Endothelial cell of umbilical vein (primary cell): ENCODE measurements at regions not wholly inside any gene's neighbourhood (a gene's known extent, or its start where the extent isn't known, plus 50 kb on each side); places are given as distances from the start of the nearest gene placed in this dataset.

Experiments used
- BruUV-seq: library from RNA; stranded (reverse); fragments of 400-500 nt; replicated peaks from 2 replicates; lab custom pipeline; 2021; lab: Mats Ljungman, UMichigan
- CTCF ChIA-PET: fragments of 300-600, 350-600 bp; sonication (Branson Sonifier 250); formaldehyde crosslinking; loops from one replicate; lab custom pipeline; 2021; ENCODE audit warnings: antibody characterized with exemption, inconsistent platforms; lab: Charles Lee
- POLR2A ChIA-PET: fragments of 300-600, 350-600 bp; sonication (Branson Sonifier 250); formaldehyde crosslinking; loops from one replicate; lab custom pipeline; 2021; ENCODE audit warnings: antibody characterized with exemption, inconsistent platforms; lab: Charles Lee
- DNase-seq: peaks from one replicate; pipeline ENCODE4 v3.0.0-alpha.2; 2011; ENCODE audit warnings: low read depth, low spot score
- FAIRE-seq: peaks from 2 replicates; lab custom pipeline; 2011; peaks lifted over from hg19 to GRCh38; lab: Jason Lieb, UNC
- H2AFZ ChIP-seq: 2 replicates; pipeline ENCODE4 v1.6.0; 2012; ENCODE audit warnings: low read depth, low read length, control low read depth, inconsistent platforms
- H3K27ac ChIP-seq: 2 replicates; pipeline ENCODE4 v1.5.1; 2011; ENCODE audit warnings: low read depth, mild to moderate bottlenecking, control low read depth, low read length, moderate library complexity; ENCODE audit not compliant: insufficient read depth
- H3K27me3 ChIP-seq, 2 experiments: 2 replicates each; pipeline versions ENCODE4 v1.6.0 to v1.6.1; 2011; ENCODE audit warnings: low read length in 2 of 2, mixed read lengths in 1 of 2; ENCODE audit not compliant: control insufficient read depth in 2 of 2, insufficient read depth in 2 of 2
- H3K36me3 ChIP-seq, 2 experiments: 2 replicates in 1 of 2; 3 replicates in 1 of 2; pipeline ENCODE4 v1.5.1; 2011; ENCODE audit warnings: low read length in 2 of 2, mild to moderate bottlenecking in 1 of 2, moderate library complexity in 1 of 2; ENCODE audit not compliant: control insufficient read depth in 2 of 2, insufficient read depth in 2 of 2; ENCODE audit errors: extremely low read depth in 1 of 2
- H3K4me1 ChIP-seq: 3 replicates; pipeline ENCODE4 v1.5.1; 2011; ENCODE audit warnings: mild to moderate bottlenecking, low read length; ENCODE audit not compliant: control insufficient read depth, insufficient read depth; ENCODE audit errors: extremely low read depth
- H3K4me2 ChIP-seq: 2 replicates; pipeline ENCODE4 v1.6.1; 2011; ENCODE audit warnings: low read length, control low read depth, mixed read lengths; ENCODE audit not compliant: insufficient read depth
- H3K4me3 ChIP-seq, 3 experiments: fragments of 200-600 bp in 1 of 3; sonication (generic), shearing (Covaris generic) in 1 of 3; replicated peaks in 1 of 3; 2 replicates each; pipeline ENCODE4 v1.5.1; 2011 to 2016; ENCODE audit warnings: control low read depth in 3 of 3, low read length in 3 of 3, mild to moderate bottlenecking in 2 of 3, inconsistent platforms in 1 of 3, low read depth in 1 of 3, moderate library complexity in 1 of 3; ENCODE audit not compliant: insufficient read depth in 1 of 3
- H3K79me2 ChIP-seq: 2 replicates; pipeline ENCODE4 v1.6.0; 2012; ENCODE audit warnings: low read length, inconsistent platforms; ENCODE audit not compliant: control insufficient read depth, insufficient read depth
- H3K9ac ChIP-seq: replicated peaks from 2 replicates; pipeline ENCODE3; 2011; ENCODE audit warnings: low read length, control low read depth; ENCODE audit not compliant: insufficient read depth; ENCODE audit errors: extremely low read depth
- H3K9me1 ChIP-seq: replicated peaks from 3 replicates; pipeline ENCODE4 v1.6.0; 2011; ENCODE audit warnings: mild to moderate bottlenecking, low read length; ENCODE audit not compliant: control insufficient read depth, insufficient read depth; ENCODE audit errors: extremely low read depth
- H3K9me3 ChIP-seq: replicated peaks from 2 replicates; pipeline ENCODE4 v1.5.1; 2012; ENCODE audit warnings: low read length, inconsistent platforms; ENCODE audit not compliant: control insufficient read depth, insufficient read depth
- H4K20me1 ChIP-seq: replicated peaks from 2 replicates; pipeline ENCODE3; 2011; ENCODE audit warnings: mild to moderate bottlenecking, low read length; ENCODE audit not compliant: control insufficient read depth, insufficient read depth; ENCODE audit errors: extremely low read depth
- EZH2 ChIP-seq: IDR thresholded peaks from 2 replicates; pipeline ENCODE4 v1.6.1; 2012; ENCODE audit warnings: borderline replicate concordance, low read depth, mild to moderate bottlenecking, moderate library complexity, low read length, inconsistent platforms; ENCODE audit not compliant: severe bottlenecking
- FOS ChIP-seq: IDR thresholded peaks from 2 replicates; pipeline ENCODE4 v1.6.1; 2011; ENCODE audit warnings: mild to moderate bottlenecking, low read length, moderate library complexity, borderline replicate concordance; ENCODE audit not compliant: insufficient read depth
- GATA2 ChIP-seq: IDR thresholded peaks from 2 replicates; pipeline ENCODE4 v1.7.0; 2011; ENCODE audit warnings: low read depth, mild to moderate bottlenecking, moderate library complexity, mixed read lengths, low read length; ENCODE audit not compliant: insufficient read length, insufficient read depth
- JUN ChIP-seq: IDR thresholded peaks from 2 replicates; pipeline ENCODE4 v1.6.1; 2011; ENCODE audit warnings: borderline replicate concordance, low read depth; ENCODE audit not compliant: insufficient read length, insufficient read depth
- MAX ChIP-seq: IDR thresholded peaks from 2 replicates; pipeline ENCODE4 v1.6.1; 2011; ENCODE audit not compliant: insufficient read depth, insufficient read length
- MYC ChIP-seq: IDR thresholded peaks from one replicate; pipeline ENCODE4 v1.6.1; 2011; ENCODE audit warnings: mild to moderate bottlenecking, low read depth, low read length
- POLR2A ChIP-seq: IDR thresholded peaks from 2 replicates; pipeline ENCODE4 v1.6.1; 2012; ENCODE audit warnings: low read depth, mild to moderate bottlenecking, control low read depth, low read length
- POLR2AphosphoS5 ChIP-seq: IDR thresholded peaks from 2 replicates; pipeline ENCODE4 v1.6.1; 2012; ENCODE audit warnings: low read depth, mild to moderate bottlenecking, control low read depth, low read length, moderate library complexity; ENCODE audit not compliant: insufficient read depth
- dilution Hi-C: fragments of 300-500 bp; cut with MboI; formaldehyde crosslinking; loops from one replicate; pipeline ENCODE4 v1.15.0; 2019; ENCODE audit warnings: low sequenced_read_pairs; ENCODE audit not compliant: extremely low pct_ligation_motif_present
- intact Hi-C: fragments of 100-400 bp; cut with micrococcal nuclease; formaldehyde crosslinking; loops from one replicate; pipeline ENCODE4 v1.10.0; 2022
- TF ChIP-seq, protein P1 (sequence below), 2 donors: IDR thresholded peaks; 1 replicate in 1 of 2; 2 replicates in 1 of 2; pipeline ENCODE4 v1.5.1; 2011; ENCODE audit warnings: low read length in 2 of 2, mild to moderate bottlenecking in 2 of 2, moderate library complexity in 2 of 2, control low read depth in 1 of 2, inconsistent platforms in 1 of 2, low read depth in 1 of 2; ENCODE audit not compliant: insufficient read depth in 1 of 2; ENCODE audit errors: extremely low read depth in 1 of 2

DNA sequence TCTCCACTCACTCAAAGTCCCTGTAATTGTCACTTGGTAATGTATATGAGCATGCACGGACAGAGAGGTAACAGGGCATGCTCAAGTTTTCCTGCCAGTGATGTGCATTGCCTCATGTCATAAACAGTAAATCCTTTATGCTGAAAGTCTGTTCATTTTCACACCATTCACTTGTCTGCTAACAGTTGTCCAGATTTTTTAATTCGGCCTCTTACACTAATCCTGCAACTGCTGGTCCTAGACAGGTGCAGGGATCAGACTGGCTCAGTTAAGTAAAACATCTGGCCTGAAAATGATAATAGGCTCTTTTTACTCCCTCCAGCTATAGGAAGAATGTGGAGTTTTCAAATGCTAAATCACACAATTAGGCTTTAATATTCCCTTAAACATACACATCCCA lies 185.4 kb upstream of the VGLL2 start:
- H3K4me3 ChIP-seq: no peak overlapping the region
- no peaks in the 10 kb centered on the region for H3K9me1 ChIP-seq
- no peaks in the 10 kb centered on the region for H4K20me1 ChIP-seq
- no peak overlapping the region for H3K4me2 ChIP-seq
- intact Hi-C loops (no loop called here), dilution Hi-C loops (no loop called here)
- no TSS peak for BruUV-seq
- no peak overlapping the region for H2AFZ ChIP-seq
- H3K27ac ChIP-seq: no peak overlapping the region
- CTCF ChIA-PET: no interaction called here
- TF ChIP-seq EZH2: no peak
- TF ChIP-seq, protein P1, sequence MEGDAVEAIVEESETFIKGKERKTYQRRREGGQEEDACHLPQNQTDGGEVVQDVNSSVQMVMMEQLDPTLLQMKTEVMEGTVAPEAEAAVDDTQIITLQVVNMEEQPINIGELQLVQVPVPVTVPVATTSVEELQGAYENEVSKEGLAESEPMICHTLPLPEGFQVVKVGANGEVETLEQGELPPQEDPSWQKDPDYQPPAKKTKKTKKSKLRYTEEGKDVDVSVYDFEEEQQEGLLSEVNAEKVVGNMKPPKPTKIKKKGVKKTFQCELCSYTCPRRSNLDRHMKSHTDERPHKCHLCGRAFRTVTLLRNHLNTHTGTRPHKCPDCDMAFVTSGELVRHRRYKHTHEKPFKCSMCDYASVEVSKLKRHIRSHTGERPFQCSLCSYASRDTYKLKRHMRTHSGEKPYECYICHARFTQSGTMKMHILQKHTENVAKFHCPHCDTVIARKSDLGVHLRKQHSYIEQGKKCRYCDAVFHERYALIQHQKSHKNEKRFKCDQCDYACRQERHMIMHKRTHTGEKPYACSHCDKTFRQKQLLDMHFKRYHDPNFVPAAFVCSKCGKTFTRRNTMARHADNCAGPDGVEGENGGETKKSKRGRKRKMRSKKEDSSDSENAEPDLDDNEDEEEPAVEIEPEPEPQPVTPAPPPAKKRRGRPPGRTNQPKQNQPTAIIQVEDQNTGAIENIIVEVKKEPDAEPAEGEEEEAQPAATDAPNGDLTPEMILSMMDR (IDR thresholded peaks at IDR 0.05; ENCODE audit: extremely low read depth in 1 of 2, insufficient read depth in 1 of 2, low read depth in 1 of 2, low read length in 2 of 2): no peak
- no peak for TF ChIP-seq POLR2AphosphoS5
- TF ChIP-seq MYC: no peak
- TF ChIP-seq FOS: no peak
- no peak for TF ChIP-seq GATA2
- no peak for TF ChIP-seq JUN
- TF ChIP-seq MAX: no peak
- no peak for TF ChIP-seq POLR2A
- DNase-seq: no peak
- H3K4me1 ChIP-seq: no peaks in the 10 kb centered on the region
- no peak for FAIRE-seq
- H3K27me3 ChIP-seq: no peaks in the 10 kb centered on the region
- POLR2A ChIA-PET: no interaction called here
- no peak overlapping the region for H3K9ac ChIP-seq
- no peaks in the 10 kb centered on the region for H3K79me2 ChIP-seq
- peaks cover 2% of the 10 kb centered on the region for H3K9me3 ChIP-seq
- no peaks in the 10 kb centered on the region for H3K36me3 ChIP-seq
